Astrocyte of the cerebellum (primary cell): ENCODE measurements at regions not wholly inside any gene's neighbourhood (a gene's known extent, or its start where the extent isn't known, plus 50 kb on each side); places are given as distances from the start of the nearest gene placed in this dataset.

Experiments used
- DNase-seq: peaks from one replicate; pipeline ENCODE4 v3.0.0-alpha.2; 2011; ENCODE audit warnings: low read depth
- H3K4me3 ChIP-seq: 2 replicates; pipeline ENCODE4 v1.5.1; 2011; ENCODE audit warnings: mild to moderate bottlenecking, low read depth, low read length, moderate library complexity
- CTCF ChIP-seq: IDR thresholded peaks from 2 replicates; pipeline ENCODE4 v1.5.1; 2012; ENCODE audit warnings: low read length, low read depth, moderate library complexity, mild to moderate bottlenecking; ENCODE audit errors: missing control alignments
- in situ Hi-C: cut with HindIII; loops from 2 replicates; pipeline ENCODE4 v1.10.0; 2017; ENCODE audit warnings: low sequenced_read_pairs

DNA sequence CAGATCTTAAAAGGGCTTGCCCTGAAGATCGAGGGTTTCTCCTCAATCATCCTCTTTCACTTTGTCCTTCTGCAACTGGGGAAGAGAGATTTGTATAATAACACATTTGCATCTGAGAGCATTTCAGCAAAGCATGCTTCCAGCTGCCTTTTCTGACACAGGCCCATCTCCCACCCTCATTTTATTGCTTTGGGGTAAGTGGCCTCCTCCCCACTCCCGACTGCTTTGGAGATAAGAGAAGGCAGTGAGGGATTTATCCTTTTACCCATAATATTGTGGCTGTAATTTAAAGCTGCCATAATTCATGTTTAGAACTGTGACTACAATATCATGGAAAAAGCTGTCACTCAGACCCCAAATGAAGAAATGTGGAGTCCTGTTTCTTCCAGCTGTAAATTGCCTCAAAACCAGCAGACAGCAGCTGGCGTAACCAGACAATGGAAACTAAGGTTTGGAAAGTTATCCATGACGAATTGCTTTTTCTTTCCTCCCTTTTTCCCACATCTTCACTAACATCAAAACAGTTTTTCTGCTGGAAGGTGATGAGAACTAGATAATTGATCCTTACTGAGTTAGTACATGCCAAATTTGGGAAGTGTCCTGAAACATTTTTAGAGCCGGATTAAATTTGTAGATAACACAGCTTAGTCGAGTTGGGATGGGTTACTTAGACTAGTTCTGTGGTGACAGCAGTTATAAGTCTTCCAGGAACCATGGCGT lies 104.2 kb upstream of the PFN2 start:
- in situ Hi-C loops = no loop called here
- H3K4me3 ChIP-seq = no peak overlapping the region
- DNase-seq = no peak
- no peak for TF ChIP-seq CTCF

DNA sequence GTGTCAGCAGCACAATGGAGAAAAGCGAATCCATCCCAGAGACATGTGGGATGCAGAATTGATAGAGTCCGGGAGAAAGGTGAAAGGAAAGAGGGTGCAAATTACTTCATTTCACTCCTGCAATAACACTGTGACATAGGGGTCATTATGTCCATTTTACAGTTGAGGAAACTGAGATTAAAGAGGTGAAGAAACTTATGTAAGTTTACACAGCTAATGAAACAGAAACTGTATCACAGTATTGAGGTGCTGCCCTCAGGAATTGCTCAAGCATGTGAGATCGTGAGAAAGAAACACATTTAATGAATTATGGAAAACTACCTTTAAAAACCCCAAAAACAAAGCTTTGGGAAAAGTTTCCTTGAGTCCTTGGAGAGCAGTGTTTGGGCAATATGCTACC lies 103.6 kb upstream of the PFN2 start:
- in situ Hi-C loops = no loop called here
- no peak for DNase-seq
- no peak overlapping the region for H3K4me3 ChIP-seq
- no peak for TF ChIP-seq CTCF

- DNase-seq = no peak
- H3K4me3 ChIP-seq = no peak overlapping the region
- in situ Hi-C loops = no loop called here
- TF ChIP-seq CTCF = no peak
Measured at GRCh38 chr3:150073513-150073912, 102.8 kb upstream of the PFN2 start.

DNA sequence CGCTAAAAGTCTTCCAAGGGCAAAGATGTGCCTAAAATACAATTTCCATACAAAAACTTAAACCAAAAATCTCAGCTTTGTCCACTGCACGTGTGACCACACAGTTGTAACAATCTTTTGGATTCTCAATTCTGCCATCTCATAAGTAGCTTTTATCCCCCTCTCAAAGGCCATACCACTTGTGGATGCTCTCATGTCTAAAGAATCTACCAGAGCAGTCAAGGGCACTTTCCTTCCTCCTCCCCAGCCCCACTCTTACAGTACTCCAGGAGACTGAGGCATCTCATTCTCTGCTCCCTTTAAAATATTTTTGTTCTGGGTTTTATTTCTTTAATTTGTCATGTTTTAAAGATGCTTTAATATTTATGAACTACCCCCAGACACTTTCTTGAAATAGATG lies 102.3 kb upstream of the PFN2 start:
- in situ Hi-C loops = no loop called here
- no peak for DNase-seq
- TF ChIP-seq CTCF = no peak
- no peak overlapping the region for H3K4me3 ChIP-seq

GRCh38 chr3:150072576-150072975 lies 101.9 kb upstream of the PFN2 start:
- in situ Hi-C loops = no loop called here
- H3K4me3 ChIP-seq = no peak overlapping the region
- TF ChIP-seq CTCF = no peak
- no peak for DNase-seq

GRCh38 chr3:150070271-150070670 lies 99.6 kb upstream of the PFN2 start:
- in situ Hi-C loops = no loop called here
- TF ChIP-seq CTCF = no peak
- DNase-seq = no peak
- H3K4me3 ChIP-seq = no peak overlapping the region
